Small intestine (tissue), 7 donors: ENCODE measurements at regions not wholly inside any gene's neighbourhood (a gene's known extent, or its start where the extent isn't known, plus 50 kb on each side); places are given as distances from the start of the nearest gene placed in this dataset.
A peak's percentile ranks its signal among the peaks of the same experiment; 100 is the strongest.

Experiments used
- DNase-seq, 2 donors: peaks; one replicate each; pipeline versions ENCODE4 v3.0.0 to v3.0.0-alpha.2; 2013
- FAIRE-seq: peaks from 2 replicates; lab custom pipeline; 2012; peaks lifted over from hg19 to GRCh38; lab: Jason Lieb, UNC
- H3K27ac ChIP-seq, 3 donors: one replicate each; pipeline ENCODE4 v1.5.1; 2013; ENCODE audit warnings: low read length in 2 of 3, mild to moderate bottlenecking in 2 of 3, control low read depth in 1 of 3, inconsistent platforms in 1 of 3, low read depth in 1 of 3, moderate library complexity in 1 of 3
- H3K27me3 ChIP-seq, 3 donors: one replicate each; pipeline ENCODE4 v1.6.1; 2013; ENCODE audit warnings: low read length in 3 of 3, inconsistent platforms in 1 of 3; ENCODE audit not compliant: control insufficient read depth in 3 of 3, insufficient read depth in 3 of 3
- H3K36me3 ChIP-seq, 3 donors: one replicate each; pipeline ENCODE4 v1.6.1; 2013; ENCODE audit warnings: low read length in 3 of 3, inconsistent platforms in 1 of 3, low read depth in 1 of 3, mild to moderate bottlenecking in 1 of 3, moderate library complexity in 1 of 3; ENCODE audit not compliant: control insufficient read depth in 3 of 3, insufficient read depth in 2 of 3
- H3K4me1 ChIP-seq, 3 donors: one replicate each; pipeline ENCODE4 v1.6.1; 2013; ENCODE audit warnings: low read length in 2 of 3, inconsistent platforms in 1 of 3, low read depth in 1 of 3, mild to moderate bottlenecking in 1 of 3, moderate library complexity in 1 of 3; ENCODE audit not compliant: control insufficient read depth in 3 of 3, insufficient read depth in 2 of 3
- H3K4me3 ChIP-seq, 3 donors: one replicate each; pipeline ENCODE4 v1.5.1; 2013; ENCODE audit warnings: low read length in 3 of 3, control low read depth in 1 of 3, inconsistent platforms in 1 of 3, low read depth in 1 of 3, mild to moderate bottlenecking in 1 of 3, moderate library complexity in 1 of 3
- H3K9me3 ChIP-seq, 2 donors: one replicate each; pipeline ENCODE4 v1.6.1; 2013; ENCODE audit warnings: low read depth in 1 of 2, low read length in 1 of 2; ENCODE audit not compliant: control insufficient read depth in 2 of 2, insufficient read depth in 1 of 2
- WGBS, 3 donors: extraction: QIAGEN DNeasy Blood & Tissue Kit; methylation state at CpG; one replicate each; pipeline ENCODE4 v1.1.7; 2013; 5-methylcytosine and 5-hydroxymethylcytosine counted together
- donor health status: healthy with polysubstance abuse.
- donor health status: control.
- donor health status: control.
- donor health status: Bipolar disorder and iron deficiency.
- donor health status: healthy.

GRCh38 chr1:29772584-29773100 lies 536.3 kb downstream of the PTPRU start:
- FAIRE-seq (no peak), DNase-seq (no peak)
- WGBS, 3 donors = 63 to 71% (median 69%) methylated on average over 4 of the region's 4 CpGs
- Histone ChIP-seq H3K9me3 (no peaks in the 10 kb centered on the region), H3K36me3 (no peaks in the 10 kb centered on the region), H3K27ac (no peak overlapping the region), H3K4me1 (no peaks in the 10 kb centered on the region), H3K4me3 (no peak overlapping the region), H3K27me3 (peaks cover 0 to 5% (median 0%) of the 10 kb centered on the region in 3 donors)

DNA sequence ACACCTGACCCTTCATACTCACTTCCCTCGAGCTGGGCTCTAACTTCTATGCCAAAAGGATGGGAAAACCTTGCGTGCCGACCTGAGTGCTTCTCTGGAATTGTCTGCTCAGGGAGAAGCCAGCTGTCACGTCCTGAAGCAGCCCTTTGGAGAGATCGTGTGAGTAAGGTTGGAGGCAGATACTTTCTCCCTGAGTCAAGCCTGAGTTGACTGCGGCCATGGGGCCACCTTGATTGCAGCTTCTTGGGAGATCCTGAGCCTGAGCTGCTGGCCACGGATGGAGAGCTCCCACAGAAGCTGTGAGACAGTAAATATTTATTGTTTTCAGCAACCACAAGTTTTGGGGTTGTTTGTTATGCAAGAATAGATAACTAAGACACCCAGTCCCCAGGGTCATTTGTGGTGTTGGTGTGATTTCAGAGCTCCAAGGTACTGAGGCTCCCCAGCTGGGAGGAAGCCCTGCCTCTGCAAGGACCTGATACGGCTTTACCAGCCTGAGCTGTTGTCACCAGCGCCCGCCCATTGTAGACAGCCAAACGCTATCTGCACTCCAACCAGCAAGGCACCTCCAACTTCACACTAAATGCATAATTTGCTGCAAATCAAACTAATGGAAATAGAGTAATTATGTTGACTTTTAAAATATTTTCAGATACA lies 531.6 kb downstream of the PTPRU start:
- Histone ChIP-seq H3K4me1 (no peaks in the 10 kb centered on the region), H3K27ac (no peak overlapping the region), H3K36me3 (no peaks in the 10 kb centered on the region), H3K9me3 (no peaks in the 10 kb centered on the region), H3K4me3 (no peak overlapping the region), H3K27me3 (peaks cover 0 to 14% (median 4%) of the 10 kb centered on the region in 3 donors)
- WGBS, 3 donors = 52 to 56% (median 53%) methylated on average over 11 of the region's 11 CpGs
- FAIRE-seq (no peak), DNase-seq (no peak)

- H3K27me3 ChIP-seq = peaks cover 0 to 14% (median 8%) of the 10 kb centered on the region in 3 donors
- no peaks in the 10 kb centered on the region for H3K4me1 ChIP-seq
- no peaks in the 10 kb centered on the region for H3K9me3 ChIP-seq
- H3K36me3 ChIP-seq = no peaks in the 10 kb centered on the region
- no peak for DNase-seq
- FAIRE-seq = no peak
- WGBS, 3 donors = 68 to 74% (median 71%) methylated on average over 27 of the region's 27 CpGs
- no peak overlapping the region for H3K27ac ChIP-seq
- H3K4me3 ChIP-seq = no peak overlapping the region
These were observed 530.9 kb downstream of the PTPRU start for GRCh38 chr1:29767088-29767685.

DNA sequence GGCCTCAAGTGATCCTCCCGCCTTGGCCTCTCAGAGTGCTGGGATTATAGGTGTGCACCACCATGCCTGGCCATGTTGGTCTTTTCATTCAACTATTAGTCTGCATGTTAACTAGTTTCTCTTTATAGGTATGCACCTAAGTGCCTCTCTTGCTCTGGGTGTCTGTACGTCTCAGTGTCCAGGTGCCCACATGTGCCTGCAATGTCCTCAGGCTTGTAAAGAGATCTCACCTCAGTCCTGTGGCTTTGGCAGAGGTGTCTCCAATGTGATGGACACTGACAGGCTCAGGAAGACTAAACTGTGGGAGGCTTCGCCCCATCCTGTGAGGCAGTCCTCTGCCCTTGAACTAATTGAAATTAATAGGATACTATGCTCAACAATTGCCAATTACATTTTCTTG lies 526.3 kb downstream of the PTPRU start:
- Histone ChIP-seq H3K36me3 (no peaks in the 10 kb centered on the region), H3K4me1 (peaks cover 0 to 20% (median 0%) of the 10 kb centered on the region in 3 donors), H3K9me3 (no peaks in the 10 kb centered on the region), H3K27me3 (peaks cover 0 to 9% (median 8%) of the 10 kb centered on the region in 3 donors), H3K27ac (no peak overlapping the region), H3K4me3 (no peak overlapping the region)
- DNase-seq (no peak), FAIRE-seq (no peak)
- 75 to 87% (median 85%) methylated on average over 3 of the region's 3 CpGs for WGBS, 3 donors

DNA sequence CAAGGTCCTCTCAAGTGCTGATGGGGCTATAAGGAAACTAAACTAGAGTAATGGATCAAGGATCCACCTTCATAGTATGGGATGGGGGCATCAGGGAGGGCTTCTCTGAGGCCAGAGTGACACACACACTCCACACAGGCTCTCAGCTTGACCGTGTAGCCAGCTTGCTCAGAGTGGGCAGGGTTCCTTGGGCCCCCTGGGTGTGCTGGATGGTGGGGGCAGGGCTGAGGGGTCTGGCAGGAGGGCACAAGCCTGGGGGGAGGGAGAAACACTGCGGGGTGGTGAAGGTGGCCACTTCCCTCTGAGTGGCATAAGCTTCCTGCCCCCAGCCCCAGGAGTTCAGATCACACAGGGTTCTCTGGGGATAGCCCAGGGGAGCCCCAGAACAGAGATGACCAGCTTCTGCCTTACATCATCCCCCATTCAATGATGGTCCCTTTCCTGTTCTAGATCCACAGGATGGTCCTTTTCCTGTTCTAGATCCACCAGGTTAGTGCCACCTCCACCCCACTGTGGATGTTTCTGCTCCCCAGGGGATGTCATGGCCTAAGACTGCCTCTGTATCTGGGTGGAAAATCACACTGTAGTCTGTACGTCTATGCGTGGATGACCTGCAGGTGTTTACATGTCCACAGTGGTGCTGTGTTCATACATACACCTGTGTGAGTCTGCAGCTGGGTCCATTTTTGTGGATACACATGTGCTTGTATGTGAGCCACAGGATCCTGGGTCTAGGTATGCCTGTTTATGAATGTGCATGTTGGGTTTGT lies 525.0 kb downstream of the PTPRU start:
- no peak for DNase-seq
- Histone ChIP-seq H3K27me3 (peaks cover 0 to 4% (median 0%) of the 10 kb centered on the region in 3 donors), H3K36me3 (no peaks in the 10 kb centered on the region), H3K9me3 (no peaks in the 10 kb centered on the region), H3K4me1 (peaks cover 0 to 29% (median 0%) of the 10 kb centered on the region in 3 donors), H3K27ac (no peak overlapping the region), H3K4me3 (no peak overlapping the region)
- WGBS, 3 donors = 58 to 63% (median 63%) methylated on average over 4 of the region's 4 CpGs
- FAIRE-seq = no peak

DNA sequence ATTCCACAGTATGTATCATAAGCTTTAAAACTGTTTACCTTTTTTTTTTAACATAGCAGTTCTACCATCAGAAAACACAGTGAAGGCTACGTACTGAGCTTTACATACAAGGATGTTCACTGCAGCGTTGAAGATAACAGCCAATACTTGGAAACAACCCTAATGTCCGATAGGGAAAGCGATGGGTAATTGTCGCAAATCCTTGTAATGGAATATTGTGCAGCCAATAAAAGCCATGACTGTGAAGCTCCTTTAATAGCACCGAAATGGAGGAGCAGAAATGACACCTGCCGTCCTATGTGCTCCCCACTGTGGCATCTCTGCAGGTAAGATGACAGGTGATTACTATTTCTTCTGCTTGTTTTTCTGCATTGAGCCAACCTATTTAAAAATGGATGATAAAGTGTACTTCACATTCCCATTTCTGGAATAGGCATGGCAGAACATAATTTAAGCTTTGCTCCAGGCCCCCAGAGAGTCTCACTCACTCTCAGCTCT lies 523.8 kb downstream of the PTPRU start:
- Histone ChIP-seq H3K9me3 (no peaks in the 10 kb centered on the region), H3K36me3 (no peaks in the 10 kb centered on the region), H3K27me3 (peaks cover 0 to 4% (median 0%) of the 10 kb centered on the region in 3 donors), H3K27ac (no peak overlapping the region), H3K4me1 (peaks cover 0 to 29% (median 0%) of the 10 kb centered on the region in 3 donors), H3K4me3 (no peak overlapping the region)
- FAIRE-seq (no peak), DNase-seq (no peak)
- 87 to 89% (median 87%) methylated on average over 7 of the region's 7 CpGs for WGBS, 3 donors

GRCh38 chr1:29758781-29759499 lies 522.6 kb downstream of the PTPRU start:
- H3K27me3 ChIP-seq = peaks cover 0 to 4% (median 0%) of the 10 kb centered on the region in 3 donors
- 22 to 38% (median 32%) methylated on average over 5 of the region's 5 CpGs for WGBS, 3 donors
- no peak overlapping the region for H3K4me3 ChIP-seq
- no peaks in the 10 kb centered on the region for H3K36me3 ChIP-seq
- FAIRE-seq (no peak), DNase-seq (peak in 1 of 2 donors; percentile 65)
- H3K4me1 ChIP-seq = peaks cover 0 to 29% (median 0%) of the 10 kb centered on the region in 3 donors
- no peaks in the 10 kb centered on the region for H3K9me3 ChIP-seq
- peak overlapping the region in 1 of 3 donors; percentile 71 for H3K27ac ChIP-seq
